NT2/D1 (cell line): ENCODE measurements at regions not wholly inside any gene's neighbourhood (a gene's known extent, or its start where the extent isn't known, plus 50 kb on each side); places are given as distances from the start of the nearest gene placed in this dataset.

Experiments used
- DNase-seq: peaks from one replicate; pipeline ENCODE4 v3.0.0-alpha.2; 2011; ENCODE audit warnings: low read depth, low spot score
- H3K27me3 ChIP-seq: 2 replicates; pipeline ENCODE4 v1.6.0; 2011; ENCODE audit warnings: mild to moderate bottlenecking; ENCODE audit not compliant: insufficient read length, insufficient read depth
- H3K36me3 ChIP-seq: 2 replicates; pipeline ENCODE4 v1.6.1; 2011; ENCODE audit warnings: mild to moderate bottlenecking, low read length, mixed read lengths; ENCODE audit not compliant: insufficient read depth, insufficient read length
- H3K4me1 ChIP-seq: 2 replicates; pipeline ENCODE4 v1.5.1; 2011; ENCODE audit not compliant: insufficient read depth, insufficient read length
- H3K4me3 ChIP-seq: 2 replicates; pipeline ENCODE4 v1.5.1; 2011; ENCODE audit warnings: low read depth; ENCODE audit not compliant: insufficient read length
- H3K9ac ChIP-seq: 2 replicates; pipeline ENCODE4 v1.6.0; 2011; ENCODE audit warnings: low read depth; ENCODE audit not compliant: insufficient read length
- H3K9me3 ChIP-seq: 2 replicates; pipeline ENCODE4 v1.5.1; 2011; ENCODE audit warnings: mild to moderate bottlenecking, low read length; ENCODE audit not compliant: insufficient read depth
- SUZ12 ChIP-seq: IDR thresholded peaks from 2 replicates; pipeline ENCODE4 v1.6.1; 2011; ENCODE audit not compliant: insufficient read length, insufficient read depth; ENCODE audit errors: extremely low read depth
- YY1 ChIP-seq: IDR thresholded peaks from 2 replicates; pipeline ENCODE4 v1.6.1; 2011; ENCODE audit not compliant: insufficient read length, insufficient read depth
- ZNF274 ChIP-seq: IDR thresholded peaks from 2 replicates; pipeline ENCODE4 v1.6.1; 2011; ENCODE audit warnings: mild to moderate bottlenecking, low read depth, low read length

- H3K36me3 ChIP-seq: no peaks in the 10 kb centered on the region
- no peak for DNase-seq
- no peak overlapping the region for H3K4me3 ChIP-seq
- H3K27me3 ChIP-seq: no peaks in the 10 kb centered on the region
- no peaks in the 10 kb centered on the region for H3K4me1 ChIP-seq
- no peak overlapping the region for H3K9ac ChIP-seq
- no peak for TF ChIP-seq SUZ12
- TF ChIP-seq ZNF274: no peak
- TF ChIP-seq YY1: no peak
- peaks cover 5% of the 10 kb centered on the region; the same call in 1 of the 2 replicates for H3K9me3 ChIP-seq
Measured at GRCh38 chr6:130647246-130647645, 180.0 kb upstream of the SMLR1 start.

GRCh38 chr6:130655586-130655985, 171.6 kb upstream of the SMLR1 start:
- H3K36me3 ChIP-seq: no peaks in the 10 kb centered on the region
- no peak for DNase-seq
- no peaks in the 10 kb centered on the region for H3K27me3 ChIP-seq
- H3K9me3 ChIP-seq: no peaks in the 10 kb centered on the region
- H3K9ac ChIP-seq: no peak overlapping the region
- no peaks in the 10 kb centered on the region for H3K4me1 ChIP-seq
- TF ChIP-seq YY1: no peak
- no peak for TF ChIP-seq ZNF274
- no peak for TF ChIP-seq SUZ12
- H3K4me3 ChIP-seq: no peak overlapping the region

- H3K9me3 ChIP-seq: no peaks in the 10 kb centered on the region
- H3K4me3 ChIP-seq: no peak overlapping the region
- TF ChIP-seq YY1 (no peak), ZNF274 (no peak), SUZ12 (no peak)
- H3K4me1 ChIP-seq: no peaks in the 10 kb centered on the region
- H3K27me3 ChIP-seq: no peaks in the 10 kb centered on the region
- H3K36me3 ChIP-seq: no peaks in the 10 kb centered on the region
- no peak for DNase-seq
- H3K9ac ChIP-seq: no peak overlapping the region
Measured at GRCh38 chr6:130661077-130661476, 166.1 kb upstream of the SMLR1 start.

- no peaks in the 10 kb centered on the region for H3K36me3 ChIP-seq
- H3K9ac ChIP-seq: no peak overlapping the region
- H3K27me3 ChIP-seq: no peaks in the 10 kb centered on the region
- H3K4me1 ChIP-seq: no peaks in the 10 kb centered on the region
- H3K4me3 ChIP-seq: no peak overlapping the region
- DNase-seq: no peak
- TF ChIP-seq SUZ12 (no peak), ZNF274 (no peak), YY1 (no peak)
- no peaks in the 10 kb centered on the region for H3K9me3 ChIP-seq
Measured at GRCh38 chr6:130666786-130667185, 160.4 kb upstream of the SMLR1 start.

- Histone ChIP-seq H3K9me3 (no peaks in the 10 kb centered on the region), H3K27me3 (no peaks in the 10 kb centered on the region), H3K4me3 (no peak overlapping the region), H3K9ac (no peak overlapping the region), H3K36me3 (no peaks in the 10 kb centered on the region), H3K4me1 (no peaks in the 10 kb centered on the region)
- DNase-seq: no peak
- no peak for TF ChIP-seq ZNF274
- TF ChIP-seq SUZ12: no peak
- TF ChIP-seq YY1: no peak
Measured at GRCh38 chr6:130670142-130670541, 157.1 kb upstream of the SMLR1 start.

- Histone ChIP-seq H3K4me3 (no peak overlapping the region), H3K27me3 (no peaks in the 10 kb centered on the region), H3K36me3 (no peaks in the 10 kb centered on the region), H3K4me1 (no peaks in the 10 kb centered on the region), H3K9ac (no peak overlapping the region), H3K9me3 (no peaks in the 10 kb centered on the region)
- DNase-seq: no peak
- TF ChIP-seq SUZ12 (no peak), YY1 (no peak), ZNF274 (no peak)
Measured at GRCh38 chr6:130671119-130671518, 156.1 kb upstream of the SMLR1 start.

GRCh38 chr6:130671577-130671976, 155.6 kb upstream of the SMLR1 start:
- no peak for DNase-seq
- TF ChIP-seq ZNF274 (no peak), YY1 (no peak)
- H3K4me3 ChIP-seq: no peak overlapping the region
- H3K36me3 ChIP-seq: no peaks in the 10 kb centered on the region
- no peaks in the 10 kb centered on the region for H3K4me1 ChIP-seq
- H3K27me3 ChIP-seq: no peaks in the 10 kb centered on the region
- no peak overlapping the region for H3K9ac ChIP-seq
- H3K9me3 ChIP-seq: no peaks in the 10 kb centered on the region

GRCh38 chr6:130672153-130672552, 155.1 kb upstream of the SMLR1 start:
- no peaks in the 10 kb centered on the region for H3K36me3 ChIP-seq
- no peaks in the 10 kb centered on the region for H3K27me3 ChIP-seq
- H3K9me3 ChIP-seq: no peaks in the 10 kb centered on the region
- TF ChIP-seq YY1: no peak
- TF ChIP-seq SUZ12: no peak
- no peaks in the 10 kb centered on the region for H3K4me1 ChIP-seq
- H3K4me3 ChIP-seq: no peak overlapping the region
- DNase-seq: no peak
- no peak overlapping the region for H3K9ac ChIP-seq
